GM19351 (cell line): ENCODE measurements at regions not wholly inside any gene's neighbourhood (a gene's known extent, or its start where the extent isn't known, plus 50 kb on each side); places are given as distances from the start of the nearest gene placed in this dataset.
A peak's percentile ranks its signal among the peaks of the same experiment; 100 is the strongest.

Source experiments
- ATAC-seq: cut with Tn5 transposase; IDR thresholded peaks from one replicate; pipeline ENCODE4 v1.9.1; 2021; ENCODE audit warnings: mild to moderate bottlenecking, moderate library complexity; ENCODE audit not compliant: unreplicated experiment

GRCh38 chr3:72153477-72154314 lies 368.7 kb upstream of the PROK2 start:
- no peak for ATAC-seq

GRCh38 chr3:72152551-72153476 lies 367.9 kb upstream of the PROK2 start:
- no peak for ATAC-seq

GRCh38 chr3:72151465-72152238 lies 366.7 kb upstream of the PROK2 start:
- no peak for ATAC-seq

- no peak for ATAC-seq
Observed at GRCh38 chr3:72150634-72151412, 365.9 kb upstream of the PROK2 start.

GRCh38 chr3:72149645-72150300 lies 364.8 kb upstream of the PROK2 start:
- no peak for ATAC-seq

GRCh38 chr3:72147600-72147999 lies 362.7 kb upstream of the PROK2 start:
- ATAC-seq = no peak

GRCh38 chr3:72145506-72146380 lies 360.8 kb upstream of the PROK2 start:
- no peak for ATAC-seq

- peak; percentile 73 for ATAC-seq
Observed at GRCh38 chr3:72144773-72145505, 360.0 kb upstream of the PROK2 start.

- ATAC-seq = no peak
Observed at GRCh38 chr3:72143966-72144717, 359.2 kb upstream of the PROK2 start.

GRCh38 chr3:72143322-72143721 lies 358.4 kb upstream of the PROK2 start:
- no peak for ATAC-seq

GRCh38 chr3:72142028-72142427 lies 357.1 kb upstream of the PROK2 start:
- ATAC-seq = peak; percentile 40

- no peak for ATAC-seq
Observed at GRCh38 chr3:72141264-72141663, 356.3 kb upstream of the PROK2 start.

- ATAC-seq = no peak
Observed at GRCh38 chr3:72139316-72139715, 354.4 kb upstream of the PROK2 start.

GRCh38 chr3:72137865-72138861 lies 353.2 kb upstream of the PROK2 start:
- no peak for ATAC-seq

- ATAC-seq = no peak
Observed at GRCh38 chr3:72135636-72136035, 350.7 kb upstream of the PROK2 start.

GRCh38 chr3:72134989-72135451 lies 350.1 kb upstream of the PROK2 start:
- ATAC-seq = peak; percentile 81
